ENCODE measurements at regions not wholly inside any gene's neighbourhood (a gene's known extent, or its start where the extent isn't known, plus 50 kb on each side); places are given as distances from the start of the nearest gene placed in this dataset.
"Not testable (repeated sequence)": the region's sequence is repeated elsewhere in the genome, so short reads cannot be mapped to it uniquely, and the experiment has no call there.

GRCh38 chrX:125492439-125492838 is 172.8 kb downstream of the TEX13C start:
- TF ChIP-seq CTCF (IDR thresholded peaks at IDR 0.05; ENCODE audit: insufficient read depth, low read depth, low read length): no peak

GRCh38 chrX:125493004-125493403 is 173.3 kb downstream of the TEX13C start:
- POLR2A ChIA-PET; H3K36me3 ChIP-seq (ENCODE audit: control insufficient read depth, insufficient read depth, low read length); DNase-seq (ENCODE audit: low read depth); H3K27me3 ChIP-seq (ENCODE audit: control insufficient read depth, insufficient read depth, low read length); H3K4me3 ChIP-seq (ENCODE audit: low read depth, low read length); CTCF ChIA-PET: not testable (repeated sequence)

More at GRCh38 chrX:125492439-125492838, 172.8 kb downstream of the TEX13C start:
- H3K27me3 ChIP-seq (ENCODE audit: control insufficient read depth, insufficient read depth, low read length): no peaks in the 10 kb centered on the region
- H3K4me3 ChIP-seq (ENCODE audit: low read depth, low read length): no peak overlapping the region
- POLR2A ChIA-PET: no interaction called here
- DNase-seq (ENCODE audit: low read depth): no peak
- CTCF ChIA-PET: no interaction called here
- no peaks in the 10 kb centered on the region for H3K36me3 ChIP-seq (ENCODE audit: control insufficient read depth, insufficient read depth, low read length)

GRCh38 chrX:125497667-125498066 is 178.0 kb downstream of the TEX13C start:
- POLR2A ChIA-PET: no interaction called here
- TF ChIP-seq CTCF (IDR thresholded peaks at IDR 0.05; ENCODE audit: insufficient read depth, low read depth, low read length): no peak
- H3K36me3 ChIP-seq (ENCODE audit: control insufficient read depth, insufficient read depth, low read length): no peaks in the 10 kb centered on the region
- no peaks in the 10 kb centered on the region for H3K27me3 ChIP-seq (ENCODE audit: control insufficient read depth, insufficient read depth, low read length)
- no peak for DNase-seq (ENCODE audit: low read depth)
- CTCF ChIA-PET: no interaction called here
- no peak overlapping the region for H3K4me3 ChIP-seq (ENCODE audit: low read depth, low read length)

- CTCF ChIA-PET: no interaction called here
- no peak for DNase-seq (ENCODE audit: low read depth)
These were observed 184.1 kb downstream of the TEX13C start for GRCh38 chrX:125503769-125504168.

GRCh38 chrX:125505207-125505606 is 185.5 kb downstream of the TEX13C start:
- ChIA-PET CTCF (no interaction called here), POLR2A (no interaction called here)
- TF ChIP-seq CTCF (IDR thresholded peaks at IDR 0.05; ENCODE audit: insufficient read depth, low read depth, low read length): no peak
- no peaks in the 10 kb centered on the region for H3K27me3 ChIP-seq (ENCODE audit: control insufficient read depth, insufficient read depth, low read length)
- no peak for DNase-seq (ENCODE audit: low read depth)
- no peak overlapping the region for H3K4me3 ChIP-seq (ENCODE audit: low read depth, low read length)
- H3K36me3 ChIP-seq (ENCODE audit: control insufficient read depth, insufficient read depth, low read length): no peaks in the 10 kb centered on the region

More at GRCh38 chrX:125503769-125504168, 184.1 kb downstream of the TEX13C start:
- POLR2A ChIA-PET: no interaction called here
- Histone ChIP-seq H3K4me3 (ENCODE audit: low read depth, low read length) (no peak overlapping the region), H3K27me3 (ENCODE audit: control insufficient read depth, insufficient read depth, low read length) (no peaks in the 10 kb centered on the region), H3K36me3 (ENCODE audit: control insufficient read depth, insufficient read depth, low read length) (no peaks in the 10 kb centered on the region)
- no peak for TF ChIP-seq CTCF (IDR thresholded peaks at IDR 0.05; ENCODE audit: insufficient read depth, low read depth, low read length)

GRCh38 chrX:125507119-125507518 is 187.4 kb downstream of the TEX13C start:
- ChIA-PET CTCF (no interaction called here), POLR2A (no interaction called here)
- no peak for TF ChIP-seq CTCF (IDR thresholded peaks at IDR 0.05; ENCODE audit: insufficient read depth, low read depth, low read length)
- no peaks in the 10 kb centered on the region for H3K27me3 ChIP-seq (ENCODE audit: control insufficient read depth, insufficient read depth, low read length)
- no peak for DNase-seq (ENCODE audit: low read depth)
- H3K4me3 ChIP-seq (ENCODE audit: low read depth, low read length): no peak overlapping the region
- no peaks in the 10 kb centered on the region for H3K36me3 ChIP-seq (ENCODE audit: control insufficient read depth, insufficient read depth, low read length)

Measured in BJ (cell line).